Spleen (tissue), 7 donors: ENCODE measurements at regions not wholly inside any gene's neighbourhood (a gene's known extent, or its start where the extent isn't known, plus 50 kb on each side); places are given as distances from the start of the nearest gene placed in this dataset.

Experiments
- POLR2A ChIP-seq, 3 donors: fragments of 450-650 bp; IDR thresholded peaks; one replicate each; pipeline ENCODE4 v1.5.1; 2017; ENCODE audit warnings: antibody characterized with exemption in 3 of 3, mild to moderate bottlenecking in 1 of 3
- TF ChIP-seq, protein P1 (sequence below), 11 experiments: fragments of 200-600 bp in 7 of 11; fragments of 450-650 bp in 4 of 11; sonication (generic) in 4 of 11; IDR thresholded peaks in 8 of 11; conservative IDR thresholded peaks in 3 of 11; 1 replicate in 7 of 11; 2 replicates in 4 of 11; pipeline versions ENCODE4 v1.4.0 to v1.8.0; 2016 to 2021; ENCODE audit warnings: antibody characterized with exemption in 11 of 11, inconsistent platforms in 4 of 11, mild to moderate bottlenecking in 1 of 11
- donor health status: DM: no; HTN: no; CAD: no; lungs with moderate emphysema.
- donor health status: DM: no; HTN: no; CAD: no.
- donor health status: DM: no; HTN: no; CAD: no.

DNA sequence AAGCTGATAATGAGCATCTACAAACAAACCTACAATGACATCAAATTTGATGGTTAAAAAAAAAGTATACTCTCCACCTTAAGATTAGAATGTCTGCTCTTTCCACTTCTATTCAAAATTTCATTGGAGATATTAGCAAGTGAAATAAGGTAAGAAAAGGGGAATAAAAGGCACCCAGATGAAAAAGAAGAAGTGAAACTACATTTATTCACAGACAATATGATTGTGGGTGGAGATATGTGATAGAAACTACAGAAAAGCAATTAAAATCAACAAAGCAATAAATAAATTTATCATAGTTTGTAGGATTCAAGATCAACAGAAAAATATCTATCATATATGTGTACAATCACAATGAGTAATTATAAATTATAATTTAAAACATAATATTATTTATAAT, 395.1 kb upstream of the CCNH start:
- TF ChIP-seq, protein P1, sequence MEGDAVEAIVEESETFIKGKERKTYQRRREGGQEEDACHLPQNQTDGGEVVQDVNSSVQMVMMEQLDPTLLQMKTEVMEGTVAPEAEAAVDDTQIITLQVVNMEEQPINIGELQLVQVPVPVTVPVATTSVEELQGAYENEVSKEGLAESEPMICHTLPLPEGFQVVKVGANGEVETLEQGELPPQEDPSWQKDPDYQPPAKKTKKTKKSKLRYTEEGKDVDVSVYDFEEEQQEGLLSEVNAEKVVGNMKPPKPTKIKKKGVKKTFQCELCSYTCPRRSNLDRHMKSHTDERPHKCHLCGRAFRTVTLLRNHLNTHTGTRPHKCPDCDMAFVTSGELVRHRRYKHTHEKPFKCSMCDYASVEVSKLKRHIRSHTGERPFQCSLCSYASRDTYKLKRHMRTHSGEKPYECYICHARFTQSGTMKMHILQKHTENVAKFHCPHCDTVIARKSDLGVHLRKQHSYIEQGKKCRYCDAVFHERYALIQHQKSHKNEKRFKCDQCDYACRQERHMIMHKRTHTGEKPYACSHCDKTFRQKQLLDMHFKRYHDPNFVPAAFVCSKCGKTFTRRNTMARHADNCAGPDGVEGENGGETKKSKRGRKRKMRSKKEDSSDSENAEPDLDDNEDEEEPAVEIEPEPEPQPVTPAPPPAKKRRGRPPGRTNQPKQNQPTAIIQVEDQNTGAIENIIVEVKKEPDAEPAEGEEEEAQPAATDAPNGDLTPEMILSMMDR (IDR thresholded peaks at IDR 0.05 in 8 of 11, conservative IDR thresholded peaks at IDR 0.05 in 3 of 11) = no peak
- no peak for TF ChIP-seq POLR2A (IDR thresholded peaks at IDR 0.05)
